ENCODE measurements at regions not wholly inside any gene's neighbourhood (a gene's known extent, or its start where the extent isn't known, plus 50 kb on each side); places are given as distances from the start of the nearest gene placed in this dataset.

DNA sequence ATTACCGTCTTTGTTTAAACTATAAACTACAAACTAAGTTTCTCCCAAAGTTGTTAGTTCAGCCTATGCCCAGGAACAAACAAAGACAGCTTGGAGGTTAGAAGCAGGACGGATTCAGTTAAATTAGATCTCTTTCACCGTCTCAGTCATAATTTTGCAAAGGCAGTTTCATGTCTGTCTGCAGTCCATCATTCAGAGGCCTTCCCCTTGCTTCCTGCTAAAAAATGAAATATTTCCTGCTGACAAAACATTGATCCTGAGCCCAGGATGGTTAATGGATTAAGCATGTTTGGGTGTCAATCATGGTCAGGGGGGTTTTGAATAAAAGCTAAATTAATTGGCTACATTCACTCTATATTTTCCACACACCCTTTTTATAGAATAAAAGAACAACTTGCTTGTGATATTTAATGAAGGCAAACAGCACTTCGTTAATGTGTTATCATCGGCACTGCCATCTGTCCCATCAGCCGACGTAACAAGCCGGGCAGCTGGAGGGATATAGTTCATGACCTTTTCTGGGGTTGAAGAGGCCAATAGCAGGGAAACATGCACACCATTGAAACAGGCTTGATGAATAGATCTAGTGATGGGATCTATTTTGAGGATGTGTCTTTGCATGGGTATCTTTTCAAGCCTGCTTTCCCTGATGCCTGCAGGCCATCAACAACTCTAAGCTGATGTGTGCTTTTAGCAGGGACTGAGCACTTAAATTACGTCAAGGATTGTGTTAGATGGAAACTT, 521.3 kb upstream of the TMEM132C start:
- TF ChIP-seq, protein P1, sequence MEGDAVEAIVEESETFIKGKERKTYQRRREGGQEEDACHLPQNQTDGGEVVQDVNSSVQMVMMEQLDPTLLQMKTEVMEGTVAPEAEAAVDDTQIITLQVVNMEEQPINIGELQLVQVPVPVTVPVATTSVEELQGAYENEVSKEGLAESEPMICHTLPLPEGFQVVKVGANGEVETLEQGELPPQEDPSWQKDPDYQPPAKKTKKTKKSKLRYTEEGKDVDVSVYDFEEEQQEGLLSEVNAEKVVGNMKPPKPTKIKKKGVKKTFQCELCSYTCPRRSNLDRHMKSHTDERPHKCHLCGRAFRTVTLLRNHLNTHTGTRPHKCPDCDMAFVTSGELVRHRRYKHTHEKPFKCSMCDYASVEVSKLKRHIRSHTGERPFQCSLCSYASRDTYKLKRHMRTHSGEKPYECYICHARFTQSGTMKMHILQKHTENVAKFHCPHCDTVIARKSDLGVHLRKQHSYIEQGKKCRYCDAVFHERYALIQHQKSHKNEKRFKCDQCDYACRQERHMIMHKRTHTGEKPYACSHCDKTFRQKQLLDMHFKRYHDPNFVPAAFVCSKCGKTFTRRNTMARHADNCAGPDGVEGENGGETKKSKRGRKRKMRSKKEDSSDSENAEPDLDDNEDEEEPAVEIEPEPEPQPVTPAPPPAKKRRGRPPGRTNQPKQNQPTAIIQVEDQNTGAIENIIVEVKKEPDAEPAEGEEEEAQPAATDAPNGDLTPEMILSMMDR (IDR thresholded peaks at IDR 0.05) = no peak
- no peak for TF ChIP-seq POLR2A (IDR thresholded peaks at IDR 0.05)

All from prostate gland (tissue), 2 donors.